OCI-LY3 (cell line): ENCODE measurements at regions not wholly inside any gene's neighbourhood (a gene's known extent, or its start where the extent isn't known, plus 50 kb on each side); places are given as distances from the start of the nearest gene placed in this dataset.

ENCODE experiments used
- CTCF ChIP-seq: fragments of 200-600, 300-600 bp; sonication (generic); IDR thresholded peaks from 2 replicates; pipeline ENCODE4 v1.5.1; 2014; ENCODE audit warnings: antibody characterized with exemption, low read length, low read depth
- EZH2phosphoT487 ChIP-seq: fragments of 200-600 bp; shearing (Covaris generic); IDR thresholded peaks from 2 replicates; pipeline ENCODE4 v1.6.1; 2018; ENCODE audit warnings: antibody characterized with exemption, mixed run types, low read depth

GRCh38 chr17:68134046-68134637, 98.6 kb downstream of the KPNA2 start:
- TF ChIP-seq CTCF (no peak), EZH2phosphoT487 (no peak)
